HEK293 (cell line): ENCODE measurements at regions not wholly inside any gene's neighbourhood (a gene's known extent, or its start where the extent isn't known, plus 50 kb on each side); places are given as distances from the start of the nearest gene placed in this dataset.

Experiments used
- CTCF ChIA-PET: fragments of 350-600 bp; formaldehyde crosslinking; extraction: SDS; loops from one replicate; lab custom pipeline; 2021; ENCODE audit warnings: antibody characterized with exemption; lab: Yijun Ruan, JAX
- POLR2A ChIA-PET: fragments of 300-600 bp; formaldehyde crosslinking; extraction: SDS; loops from one replicate; lab custom pipeline; 2020; ENCODE audit warnings: antibody characterized with exemption, inconsistent platforms; lab: Yijun Ruan, JAX
- H3K27ac ChIP-seq: fragments of 200-500 bp; sonication (Bioruptor generic); 2 replicates; pipeline ENCODE4 v1.5.1; 2014; ENCODE audit warnings: low read depth, low read length, control low read depth, inconsistent platforms; ENCODE audit errors: extremely low read depth
- H3K36me3 ChIP-seq, 2 experiments: fragments of 200-500 bp in 1 of 2; sonication (Bioruptor generic) in 1 of 2; 1 replicate in 1 of 2; 2 replicates in 1 of 2; pipeline ENCODE4 v1.5.1; 2014 to 2017; ENCODE audit warnings: inconsistent platforms in 2 of 2, low read length in 2 of 2; ENCODE audit not compliant: control insufficient read depth in 2 of 2, insufficient read depth in 1 of 2
- H3K4me1 ChIP-seq: fragments of 200-500 bp; sonication (Bioruptor generic); 2 replicates; pipeline ENCODE4 v1.5.1; 2014; ENCODE audit warnings: mild to moderate bottlenecking, low read length, inconsistent platforms; ENCODE audit not compliant: control insufficient read depth, insufficient read depth
- H3K4me3 ChIP-seq: 2 replicates; pipeline ENCODE4 v1.5.1; 2011; ENCODE audit warnings: low read depth, mild to moderate bottlenecking, control low read depth, low read length, moderate library complexity
- H3K9me3 ChIP-seq: fragments of 200-500 bp; sonication (Bioruptor generic); 2 replicates; pipeline ENCODE4 v1.5.1; 2014; ENCODE audit warnings: low read depth, low read length, inconsistent platforms; ENCODE audit not compliant: control insufficient read depth, insufficient read depth
- MEIS1 ChIP-seq: sonication (generic); formaldehyde crosslinking; IDR thresholded peaks from 2 replicates; pipeline ENCODE4 v1.8.1; 2022; ENCODE audit warnings: missing genetic modification reagents, mild to moderate bottlenecking, borderline replicate concordance
- OSR2 ChIP-seq: fragments of 450-650 bp; formaldehyde crosslinking; IDR thresholded peaks from 2 replicates; pipeline ENCODE4 v1.5.1; 2016; ENCODE audit warnings: missing biosample characterization, missing genetic modification characterization
- ZBTB1 ChIP-seq: fragments of 450-650 bp; formaldehyde crosslinking; IDR thresholded peaks from 2 replicates; pipeline ENCODE4 v1.5.1; 2016; ENCODE audit warnings: missing biosample characterization, missing genetic modification characterization
- ZEB2 ChIP-seq: fragments of 450-650 bp; formaldehyde crosslinking; IDR thresholded peaks from 2 replicates; pipeline ENCODE4 v1.5.1; 2016; ENCODE audit warnings: missing biosample characterization, missing genetic modification characterization
- ZFP3 ChIP-seq: fragments of 450-650 bp; formaldehyde crosslinking; IDR thresholded peaks from 2 replicates; pipeline ENCODE4 v1.5.1; 2016; ENCODE audit warnings: low read depth, missing biosample characterization, missing genetic modification characterization
- ZNF114 ChIP-seq: fragments of 450-650 bp; formaldehyde crosslinking; IDR thresholded peaks from 2 replicates; pipeline ENCODE4 v1.5.0; 2017; ENCODE audit warnings: missing biosample characterization, missing genetic modification characterization
- ZNF19 ChIP-seq: fragments of 450-650 bp; formaldehyde crosslinking; IDR thresholded peaks from 2 replicates; pipeline ENCODE4; 2016; ENCODE audit warnings: missing biosample characterization, missing genetic modification characterization, low read depth
- ZNF214 ChIP-seq: fragments of 450-650 bp; formaldehyde crosslinking; IDR thresholded peaks from 2 replicates; pipeline ENCODE4 v1.5.1; 2017; ENCODE audit warnings: missing biosample characterization, mild to moderate bottlenecking, missing genetic modification characterization, borderline replicate concordance
- ZNF366 ChIP-seq: fragments of 450-650 bp; formaldehyde crosslinking; conservative IDR thresholded peaks from 2 replicates; pipeline ENCODE4 v1.5.1; 2016; ENCODE audit warnings: missing biosample characterization, missing genetic modification characterization
- ZNF514 ChIP-seq: fragments of 450-650 bp; formaldehyde crosslinking; IDR thresholded peaks from 2 replicates; pipeline ENCODE4 v1.5.1; 2016; ENCODE audit warnings: missing biosample characterization, missing genetic modification characterization
- ZNF629 ChIP-seq: fragments of 450-650 bp; formaldehyde crosslinking; IDR thresholded peaks from 2 replicates; pipeline ENCODE4 v1.5.1; 2017; ENCODE audit warnings: missing biosample characterization, missing genetic modification characterization
- ZNF677 ChIP-seq: fragments of 450-650 bp; IDR thresholded peaks from 2 replicates; pipeline ENCODE4 v1.5.0; 2018; ENCODE audit warnings: missing biosample characterization, mild to moderate bottlenecking, missing genetic modification characterization, moderate library complexity
- ZSCAN30 ChIP-seq: fragments of 450-650 bp; IDR thresholded peaks from 2 replicates; pipeline ENCODE4 v1.5.1; 2018; ENCODE audit warnings: missing biosample characterization, mild to moderate bottlenecking, missing genetic modification characterization, moderate library complexity
- TF ChIP-seq, protein P1 (sequence below): fragments of 450-650 bp; formaldehyde crosslinking; IDR thresholded peaks from 2 replicates; pipeline ENCODE4 v1.5.1; 2016; ENCODE audit warnings: missing biosample characterization, missing genetic modification characterization
- TF ChIP-seq, protein P2 (sequence below): fragments of 450-650 bp; formaldehyde crosslinking; IDR thresholded peaks from 2 replicates; pipeline ENCODE4 v1.5.1; 2016; ENCODE audit warnings: missing biosample characterization, missing genetic modification characterization
- TF ChIP-seq, protein P3 (sequence below): fragments of 450-650 bp; formaldehyde crosslinking; IDR thresholded peaks from 2 replicates; pipeline ENCODE4 v1.5.1; 2017; ENCODE audit warnings: missing biosample characterization, missing genetic modification characterization
- TF ChIP-seq, protein P4 (sequence below): fragments of 450-650 bp; formaldehyde crosslinking; IDR thresholded peaks from 2 replicates; pipeline ENCODE4 v1.5.1; 2016; ENCODE audit warnings: missing biosample characterization, missing genetic modification characterization, borderline replicate concordance

DNA sequence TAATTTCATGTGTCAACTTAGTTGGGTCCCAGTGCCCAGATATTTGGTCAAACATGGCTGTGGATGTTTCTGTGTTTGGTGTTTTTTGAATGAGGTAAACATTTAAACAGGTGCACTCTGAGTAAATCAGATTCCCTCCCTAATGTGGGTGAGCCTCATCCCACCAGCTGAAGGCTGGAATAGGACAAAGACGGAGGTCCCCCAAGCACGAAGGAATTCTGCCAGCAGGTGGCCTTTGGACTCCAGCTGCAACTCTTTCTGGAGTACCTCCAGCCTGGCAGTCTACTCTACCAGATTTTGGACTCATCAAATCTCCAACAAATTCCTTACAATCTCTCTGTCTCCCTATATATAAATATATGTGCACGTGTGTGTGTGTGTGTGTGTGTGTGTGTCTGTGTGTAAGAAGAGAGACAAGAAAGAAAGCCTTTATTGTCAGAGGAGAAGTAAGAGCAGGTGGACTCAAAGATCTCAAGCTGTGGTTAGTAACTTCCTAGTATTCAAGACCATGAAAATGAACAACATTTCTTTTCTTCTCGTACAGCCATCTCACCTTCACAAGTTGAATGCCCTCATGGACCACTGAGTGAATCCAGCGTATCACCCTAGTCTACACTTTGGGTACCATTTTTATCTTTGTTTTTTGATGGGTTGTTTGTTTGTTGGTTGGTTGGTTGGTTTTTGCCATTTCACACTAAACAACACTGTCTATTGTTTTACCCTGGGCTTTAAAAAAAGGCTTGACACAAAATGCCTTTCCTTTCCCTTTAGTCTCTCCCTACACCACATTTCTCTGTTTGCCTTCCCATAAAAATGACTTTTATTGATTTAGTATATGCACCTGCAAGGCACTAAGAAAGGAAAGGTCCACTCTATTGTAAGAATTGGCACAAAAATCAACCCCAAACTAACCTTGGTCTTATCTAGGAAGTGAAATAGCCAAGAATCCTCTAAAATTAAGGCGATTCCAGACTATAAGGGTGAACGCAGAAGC is 118.7 kb downstream of the TENT4A start (continued):
- TF ChIP-seq, protein P1, sequence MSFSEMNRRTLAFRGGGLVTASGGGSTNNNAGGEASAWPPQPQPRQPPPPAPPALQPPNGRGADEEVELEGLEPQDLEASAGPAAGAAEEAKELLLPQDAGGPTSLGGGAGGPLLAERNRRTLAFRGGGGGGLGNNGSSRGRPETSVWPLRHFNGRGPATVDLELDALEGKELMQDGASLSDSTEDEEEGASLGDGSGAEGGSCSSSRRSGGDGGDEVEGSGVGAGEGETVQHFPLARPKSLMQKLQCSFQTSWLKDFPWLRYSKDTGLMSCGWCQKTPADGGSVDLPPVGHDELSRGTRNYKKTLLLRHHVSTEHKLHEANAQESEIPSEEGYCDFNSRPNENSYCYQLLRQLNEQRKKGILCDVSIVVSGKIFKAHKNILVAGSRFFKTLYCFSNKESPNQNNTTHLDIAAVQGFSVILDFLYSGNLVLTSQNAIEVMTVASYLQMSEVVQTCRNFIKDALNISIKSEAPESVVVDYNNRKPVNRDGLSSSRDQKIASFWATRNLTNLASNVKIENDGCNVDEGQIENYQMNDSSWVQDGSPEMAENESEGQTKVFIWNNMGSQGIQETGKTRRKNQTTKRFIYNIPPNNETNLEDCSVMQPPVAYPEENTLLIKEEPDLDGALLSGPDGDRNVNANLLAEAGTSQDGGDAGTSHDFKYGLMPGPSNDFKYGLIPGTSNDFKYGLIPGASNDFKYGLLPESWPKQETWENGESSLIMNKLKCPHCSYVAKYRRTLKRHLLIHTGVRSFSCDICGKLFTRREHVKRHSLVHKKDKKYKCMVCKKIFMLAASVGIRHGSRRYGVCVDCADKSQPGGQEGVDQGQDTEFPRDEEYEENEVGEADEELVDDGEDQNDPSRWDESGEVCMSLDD (tag by site-specific recombination) = no peak
- TF ChIP-seq ZNF366 (tag by site-specific recombination) (no peak), ZNF214 (tag by site-specific recombination) (no peak)
- TF ChIP-seq, all 188 proteins: peak for 0

DNA sequence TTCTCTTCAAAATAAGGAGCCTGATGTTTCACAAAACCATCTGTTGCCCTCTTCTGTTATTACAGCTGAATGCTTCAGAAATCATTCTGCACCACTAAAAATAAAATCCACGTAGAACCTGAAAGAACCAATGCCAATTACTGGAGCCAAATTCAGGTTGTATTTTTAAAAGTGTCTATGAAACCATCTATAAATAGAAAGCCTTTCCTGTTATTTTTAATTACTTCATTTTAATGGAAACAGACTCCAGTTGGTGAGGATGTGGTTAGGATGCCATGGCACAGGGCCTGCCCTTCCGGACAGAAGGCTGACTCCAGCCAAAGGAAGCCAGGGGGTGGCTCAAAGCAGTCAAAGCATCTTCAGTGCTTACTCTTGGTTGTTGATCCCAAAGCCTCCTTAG is 119.8 kb downstream of the TENT4A start:
- no peak overlapping the region for H3K4me3 ChIP-seq
- H3K4me1 ChIP-seq = no peaks in the 10 kb centered on the region
- CTCF ChIA-PET = no interaction called here
- no peak for TF ChIP-seq ZNF19 (tag by site-specific recombination)
- TF ChIP-seq, all 188 proteins: peak for 0
- Histone ChIP-seq H3K27ac (no peak overlapping the region), H3K36me3 (no peaks in the 10 kb centered on the region), H3K9me3 (no peaks in the 10 kb centered on the region)
- POLR2A ChIA-PET = no interaction called here

DNA sequence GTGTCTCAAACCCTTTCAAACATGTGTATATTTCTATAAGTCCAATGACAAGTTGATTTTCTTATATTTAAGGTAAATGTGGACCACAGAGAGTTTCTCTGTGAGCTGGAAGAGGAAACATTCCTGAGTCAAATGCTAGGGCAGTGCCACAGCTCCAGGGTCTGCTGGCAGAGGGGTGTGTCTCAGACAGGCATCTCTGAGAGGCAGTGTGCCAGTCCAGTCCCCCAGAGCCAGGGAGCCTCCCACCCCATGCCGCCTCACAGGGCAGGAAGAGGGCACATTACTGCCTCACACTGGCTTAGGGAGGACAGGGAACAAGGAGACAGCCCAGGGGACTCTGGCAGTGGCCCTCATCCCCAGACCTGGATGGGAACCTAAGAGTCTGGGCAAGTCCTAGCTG is 120.2 kb downstream of the TENT4A start:
- H3K27ac ChIP-seq = no peak overlapping the region
- TF ChIP-seq ZNF677 = no peak
- TF ChIP-seq ZNF514 = no peak
- no peak for TF ChIP-seq MEIS1 (CRISPR knock-in tag)
- TF ChIP-seq ZFP3 (tag by site-specific recombination) = no peak
- no peak for TF ChIP-seq ZNF114
- TF ChIP-seq ZBTB1 = no peak
- no peak for TF ChIP-seq ZEB2 (tag by site-specific recombination)
- TF ChIP-seq, protein P2, sequence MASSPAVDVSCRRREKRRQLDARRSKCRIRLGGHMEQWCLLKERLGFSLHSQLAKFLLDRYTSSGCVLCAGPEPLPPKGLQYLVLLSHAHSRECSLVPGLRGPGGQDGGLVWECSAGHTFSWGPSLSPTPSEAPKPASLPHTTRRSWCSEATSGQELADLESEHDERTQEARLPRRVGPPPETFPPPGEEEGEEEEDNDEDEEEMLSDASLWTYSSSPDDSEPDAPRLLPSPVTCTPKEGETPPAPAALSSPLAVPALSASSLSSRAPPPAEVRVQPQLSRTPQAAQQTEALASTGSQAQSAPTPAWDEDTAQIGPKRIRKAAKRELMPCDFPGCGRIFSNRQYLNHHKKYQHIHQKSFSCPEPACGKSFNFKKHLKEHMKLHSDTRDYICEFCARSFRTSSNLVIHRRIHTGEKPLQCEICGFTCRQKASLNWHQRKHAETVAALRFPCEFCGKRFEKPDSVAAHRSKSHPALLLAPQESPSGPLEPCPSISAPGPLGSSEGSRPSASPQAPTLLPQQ (tag by site-specific recombination) = no peak
- TF ChIP-seq, protein P3, sequence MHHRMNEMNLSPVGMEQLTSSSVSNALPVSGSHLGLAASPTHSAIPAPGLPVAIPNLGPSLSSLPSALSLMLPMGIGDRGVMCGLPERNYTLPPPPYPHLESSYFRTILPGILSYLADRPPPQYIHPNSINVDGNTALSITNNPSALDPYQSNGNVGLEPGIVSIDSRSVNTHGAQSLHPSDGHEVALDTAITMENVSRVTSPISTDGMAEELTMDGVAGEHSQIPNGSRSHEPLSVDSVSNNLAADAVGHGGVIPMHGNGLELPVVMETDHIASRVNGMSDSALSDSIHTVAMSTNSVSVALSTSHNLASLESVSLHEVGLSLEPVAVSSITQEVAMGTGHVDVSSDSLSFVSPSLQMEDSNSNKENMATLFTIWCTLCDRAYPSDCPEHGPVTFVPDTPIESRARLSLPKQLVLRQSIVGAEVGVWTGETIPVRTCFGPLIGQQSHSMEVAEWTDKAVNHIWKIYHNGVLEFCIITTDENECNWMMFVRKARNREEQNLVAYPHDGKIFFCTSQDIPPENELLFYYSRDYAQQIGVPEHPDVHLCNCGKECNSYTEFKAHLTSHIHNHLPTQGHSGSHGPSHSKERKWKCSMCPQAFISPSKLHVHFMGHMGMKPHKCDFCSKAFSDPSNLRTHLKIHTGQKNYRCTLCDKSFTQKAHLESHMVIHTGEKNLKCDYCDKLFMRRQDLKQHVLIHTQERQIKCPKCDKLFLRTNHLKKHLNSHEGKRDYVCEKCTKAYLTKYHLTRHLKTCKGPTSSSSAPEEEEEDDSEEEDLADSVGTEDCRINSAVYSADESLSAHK = no peak
- no peak for TF ChIP-seq OSR2
- TF ChIP-seq, protein P4, sequence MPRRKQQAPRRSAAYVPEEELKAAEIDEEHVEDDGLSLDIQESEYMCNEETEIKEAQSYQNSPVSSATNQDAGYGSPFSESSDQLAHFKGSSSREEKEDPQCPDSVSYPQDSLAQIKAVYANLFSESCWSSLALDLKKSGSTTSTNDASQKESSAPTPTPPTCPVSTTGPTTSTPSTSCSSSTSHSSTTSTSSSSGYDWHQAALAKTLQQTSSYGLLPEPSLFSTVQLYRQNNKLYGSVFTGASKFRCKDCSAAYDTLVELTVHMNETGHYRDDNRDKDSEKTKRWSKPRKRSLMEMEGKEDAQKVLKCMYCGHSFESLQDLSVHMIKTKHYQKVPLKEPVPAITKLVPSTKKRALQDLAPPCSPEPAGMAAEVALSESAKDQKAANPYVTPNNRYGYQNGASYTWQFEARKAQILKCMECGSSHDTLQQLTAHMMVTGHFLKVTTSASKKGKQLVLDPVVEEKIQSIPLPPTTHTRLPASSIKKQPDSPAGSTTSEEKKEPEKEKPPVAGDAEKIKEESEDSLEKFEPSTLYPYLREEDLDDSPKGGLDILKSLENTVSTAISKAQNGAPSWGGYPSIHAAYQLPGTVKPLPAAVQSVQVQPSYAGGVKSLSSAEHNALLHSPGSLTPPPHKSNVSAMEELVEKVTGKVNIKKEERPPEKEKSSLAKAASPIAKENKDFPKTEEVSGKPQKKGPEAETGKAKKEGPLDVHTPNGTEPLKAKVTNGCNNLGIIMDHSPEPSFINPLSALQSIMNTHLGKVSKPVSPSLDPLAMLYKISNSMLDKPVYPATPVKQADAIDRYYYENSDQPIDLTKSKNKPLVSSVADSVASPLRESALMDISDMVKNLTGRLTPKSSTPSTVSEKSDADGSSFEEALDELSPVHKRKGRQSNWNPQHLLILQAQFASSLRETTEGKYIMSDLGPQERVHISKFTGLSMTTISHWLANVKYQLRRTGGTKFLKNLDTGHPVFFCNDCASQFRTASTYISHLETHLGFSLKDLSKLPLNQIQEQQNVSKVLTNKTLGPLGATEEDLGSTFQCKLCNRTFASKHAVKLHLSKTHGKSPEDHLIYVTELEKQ (tag by site-specific recombination) = no peak
- no peak for TF ChIP-seq ZSCAN30
- no peak for TF ChIP-seq ZNF629 (tag by site-specific recombination)
- TF ChIP-seq, all 188 proteins: peak for 0
- POLR2A ChIA-PET = no interaction called here
- CTCF ChIA-PET = interaction anchor here (1.0 kb wide), 1 partner anchor 14 kb away, joined by 3 read pairs; no protein-coding TSS in a partner anchor
- H3K4me1 ChIP-seq = no peaks in the 10 kb centered on the region
- no peak overlapping the region for H3K4me3 ChIP-seq
- no peaks in the 10 kb centered on the region for H3K9me3 ChIP-seq
- no peaks in the 10 kb centered on the region for H3K36me3 ChIP-seq
